ENCODE measurements at regions not wholly inside any gene's neighbourhood (a gene's known extent, or its start where the extent isn't known, plus 50 kb on each side); places are given as distances from the start of the nearest gene placed in this dataset.

- CTCF ChIA-PET = interaction anchor here (0.7 kb wide), 1 partner anchor 190 kb away, joined by 5 read pairs; no protein-coding TSS in a partner anchor
- no peak for TF ChIP-seq CTCF (conservative IDR thresholded peaks at IDR 0.05; ENCODE audit: low read depth)
- no peak for DNase-seq (ENCODE audit: low spot score)
- no peak overlapping the region for H3K27ac ChIP-seq
- POLR2A ChIA-PET (ENCODE audit: low non-redundant PET) = no interaction called here
Observed at GRCh38 chr16:55033225-55034156, 102.8 kb downstream of the IRX5 start.

DNA sequence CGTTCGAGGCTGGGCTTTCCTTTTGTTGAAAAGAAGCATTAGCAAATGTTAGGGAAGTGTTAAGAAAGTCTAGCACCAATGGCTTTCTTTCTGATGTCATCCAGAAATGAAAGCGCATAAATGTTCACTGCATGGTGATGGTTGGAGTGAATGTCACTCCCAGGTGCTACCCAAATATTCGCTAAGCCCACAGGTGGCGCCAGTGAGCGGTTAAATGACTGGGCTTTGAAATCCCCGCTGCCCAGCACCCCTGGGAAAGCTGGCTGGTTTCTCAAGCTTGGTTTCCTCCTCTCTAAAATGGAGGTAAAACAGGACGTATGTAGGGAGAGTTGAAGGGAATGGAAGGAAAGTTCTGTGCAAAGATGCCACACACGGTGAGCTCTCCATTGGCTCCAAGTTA, 104.4 kb downstream of the IRX5 start:
- no peak for DNase-seq (ENCODE audit: low spot score)
- no peak overlapping the region for H3K27ac ChIP-seq
- ChIA-PET CTCF (interaction anchor here (0.6 to 1.5 kb wide), 4 partner anchors 9 to 1485 kb away, joined by 3 to 5 read pairs (median 3); no protein-coding TSS in a partner anchor), POLR2A (ENCODE audit: low non-redundant PET) (interaction anchor here (0.5 kb wide), 1 partner anchor 38 kb away, joined by 5 read pairs; no protein-coding TSS in a partner anchor)
- TF ChIP-seq CTCF (conservative IDR thresholded peaks at IDR 0.05; ENCODE audit: low read depth) = 0 out of 2 replicates have a peak, but pooled peaks have one; percentile 10

GRCh38 chr16:55035956-55036355, 105.3 kb downstream of the IRX5 start:
- TF ChIP-seq CTCF (conservative IDR thresholded peaks at IDR 0.05; ENCODE audit: low read depth) = no peak
- DNase-seq (ENCODE audit: low spot score) = no peak
- ChIA-PET CTCF (interaction anchor here (0.6 to 1.5 kb wide), 2 partner anchors 8 to 1486 kb away, joined by 3 to 5 read pairs; no protein-coding TSS in a partner anchor), POLR2A (ENCODE audit: low non-redundant PET) (interaction anchor here (0.5 kb wide), 1 partner anchor 1695 kb away, joined by 4 read pairs; no protein-coding TSS in a partner anchor)
- no peak overlapping the region for H3K27ac ChIP-seq

- no peak overlapping the region for H3K27ac ChIP-seq
- CTCF ChIA-PET = interaction anchor here (1.5 kb wide), 1 partner anchor 8 kb away, joined by 5 read pairs; no protein-coding TSS in a partner anchor
- POLR2A ChIA-PET (ENCODE audit: low non-redundant PET) = no interaction called here
- no peak for TF ChIP-seq CTCF (conservative IDR thresholded peaks at IDR 0.05; ENCODE audit: low read depth)
- no peak for DNase-seq (ENCODE audit: low spot score)
Observed at GRCh38 chr16:55036371-55036821, 105.7 kb downstream of the IRX5 start.

- CTCF ChIA-PET = no interaction called here
- TF ChIP-seq CTCF (conservative IDR thresholded peaks at IDR 0.05; ENCODE audit: low read depth) = no peak
- DNase-seq (ENCODE audit: low spot score) = no peak
- H3K27ac ChIP-seq = no peak overlapping the region
- POLR2A ChIA-PET (ENCODE audit: low non-redundant PET) = no interaction called here
Observed at GRCh38 chr16:55037046-55037445, 106.4 kb downstream of the IRX5 start.

DNA sequence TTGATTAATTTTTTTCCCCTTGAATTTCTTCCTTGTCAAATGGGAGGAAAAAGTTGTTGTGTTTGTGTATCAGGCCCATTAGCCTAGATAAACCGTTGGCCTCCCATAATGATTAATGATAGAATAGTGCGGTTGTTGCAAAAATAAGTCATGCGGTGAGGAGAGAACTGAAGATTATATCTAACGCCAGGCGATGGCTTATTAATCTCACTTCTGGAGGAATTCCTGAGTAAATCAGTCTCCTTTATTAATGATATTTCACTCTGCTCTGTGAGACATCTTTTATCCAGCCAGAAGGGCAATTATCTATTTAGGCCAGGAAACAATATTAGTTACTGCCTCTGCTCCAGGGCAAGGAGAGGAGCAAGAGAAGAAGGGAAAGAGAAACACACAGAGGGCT, 107.3 kb downstream of the IRX5 start:
- TF ChIP-seq CTCF (conservative IDR thresholded peaks at IDR 0.05; ENCODE audit: low read depth) = no peak
- ChIA-PET CTCF (no interaction called here), POLR2A (ENCODE audit: low non-redundant PET) (no interaction called here)
- H3K27ac ChIP-seq = no peak overlapping the region
- no peak for DNase-seq (ENCODE audit: low spot score)
